Keratinocyte (primary cell): ENCODE measurements at regions not wholly inside any gene's neighbourhood (a gene's known extent, or its start where the extent isn't known, plus 50 kb on each side); places are given as distances from the start of the nearest gene placed in this dataset.

Source experiments
- DNase-seq: peaks from one replicate; pipeline ENCODE4 v3.0.0-alpha.2; 2011; ENCODE audit warnings: low read depth, missing footprints, low spot score
- FAIRE-seq: peaks from 2 replicates; lab custom pipeline; 2011; peaks lifted over from hg19 to GRCh38; lab: Jason Lieb, UNC
- H2AFZ ChIP-seq: 2 replicates; pipeline ENCODE4 v1.6.0; 2012; ENCODE audit warnings: low read length, control low read depth, inconsistent platforms; ENCODE audit not compliant: control insufficient read depth
- H3K27ac ChIP-seq: 2 replicates; pipeline ENCODE4 v1.5.1; 2011; ENCODE audit warnings: low read length; ENCODE audit not compliant: control insufficient read depth, insufficient read depth
- H3K27me3 ChIP-seq: 3 replicates; pipeline ENCODE4 v1.6.0; 2011; ENCODE audit warnings: low read length; ENCODE audit not compliant: control insufficient read depth, insufficient read depth; ENCODE audit errors: extremely low read depth
- H3K36me3 ChIP-seq, 2 experiments: 2 replicates in 1 of 2; 3 replicates in 1 of 2; pipeline ENCODE4 v1.5.1; 2011; ENCODE audit warnings: low read length in 2 of 2, mild to moderate bottlenecking in 1 of 2; ENCODE audit not compliant: control insufficient read depth in 2 of 2, insufficient read depth in 2 of 2; ENCODE audit errors: extremely low read depth in 1 of 2
- H3K4me1 ChIP-seq: 3 replicates; pipeline ENCODE4 v1.5.1; 2011; ENCODE audit warnings: low read length; ENCODE audit not compliant: control insufficient read depth, insufficient read depth; ENCODE audit errors: extremely low read depth
- H3K4me2 ChIP-seq: 3 replicates; pipeline ENCODE4 v1.6.0; 2011; ENCODE audit warnings: low read depth, low read length; ENCODE audit not compliant: control insufficient read depth, insufficient read depth; ENCODE audit errors: extremely low read depth
- H3K4me3 ChIP-seq, 3 experiments: fragments of 200-600 bp in 1 of 3; sonication (generic) in 1 of 3; 2 replicates in 2 of 3; 3 replicates in 1 of 3; pipeline ENCODE4 v1.5.1; 2011 to 2016; ENCODE audit warnings: low read length in 3 of 3, mild to moderate bottlenecking in 3 of 3, control low read depth in 2 of 3, inconsistent platforms in 1 of 3, low read depth in 1 of 3, mixed read lengths in 1 of 3, mixed run types in 1 of 3, moderate library complexity in 1 of 3; ENCODE audit not compliant: control insufficient read depth in 2 of 3, insufficient read depth in 2 of 3; ENCODE audit errors: extremely low read depth in 1 of 3
- H3K79me2 ChIP-seq: 2 replicates; pipeline ENCODE4 v1.6.0; 2012; ENCODE audit warnings: low read length; ENCODE audit not compliant: control insufficient read depth, insufficient read depth
- H3K9ac ChIP-seq: 3 replicates; pipeline ENCODE4 v1.6.0; 2011; ENCODE audit warnings: low read length; ENCODE audit not compliant: control insufficient read depth, insufficient read depth; ENCODE audit errors: extremely low read depth
- H3K9me1 ChIP-seq: 3 replicates; pipeline ENCODE4 v1.6.0; 2011; ENCODE audit warnings: low read length; ENCODE audit not compliant: control insufficient read depth, insufficient read depth; ENCODE audit errors: extremely low read depth
- H3K9me3 ChIP-seq: 2 replicates; pipeline ENCODE4 v1.5.1; 2012; ENCODE audit warnings: low read depth, low read length; ENCODE audit not compliant: control insufficient read depth
- H4K20me1 ChIP-seq: 3 replicates; pipeline ENCODE4 v1.6.0; 2011; ENCODE audit warnings: low read length; ENCODE audit not compliant: control insufficient read depth, insufficient read depth; ENCODE audit errors: extremely low read depth
- EZH2 ChIP-seq: IDR thresholded peaks from one replicate; pipeline ENCODE4 v1.6.1; 2012; ENCODE audit warnings: inconsistent platforms, mild to moderate bottlenecking, low read length, moderate library complexity
- dilution Hi-C: fragments of 300-500 bp; cut with MboI; formaldehyde crosslinking; loops from one replicate; pipeline ENCODE4 v1.7.0; 2020; ENCODE audit warnings: low sequenced_read_pairs; ENCODE audit not compliant: extremely low pct_ligation_motif_present
- TF ChIP-seq, protein P1 (sequence below), 3 experiments: IDR thresholded peaks in 1 of 3; conservative IDR thresholded peaks in 1 of 3; optimal IDR thresholded peaks in 1 of 3; 2 replicates in 2 of 3; 3 replicates in 1 of 3; pipeline versions ENCODE3 to v1.5.1; 2011; ENCODE audit warnings: low read length in 3 of 3, mild to moderate bottlenecking in 3 of 3, moderate library complexity in 2 of 3, control low read depth in 1 of 3, inconsistent platforms in 1 of 3; ENCODE audit not compliant: insufficient read depth in 2 of 3; ENCODE audit errors: extremely low read depth in 1 of 3

DNA sequence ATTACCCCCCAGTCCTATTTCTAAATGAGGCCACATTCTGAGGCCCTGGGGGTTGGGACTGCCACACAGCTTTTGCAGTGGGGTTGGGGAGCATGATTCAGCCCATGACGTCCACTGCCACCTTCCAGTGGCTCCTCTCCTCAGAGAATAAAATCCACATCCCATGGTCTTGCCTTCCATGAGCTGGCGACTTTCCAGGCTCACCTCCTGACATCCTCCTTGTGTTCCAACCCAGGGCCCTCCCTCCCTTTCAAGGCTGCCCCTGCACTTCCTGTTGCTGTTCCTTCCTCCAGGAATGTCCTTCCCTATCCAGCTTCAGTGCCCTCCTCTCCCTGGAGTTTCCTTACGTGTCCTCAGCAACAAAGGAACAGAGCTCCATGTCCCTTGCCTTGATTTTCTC, 187.3 kb upstream of the ID2 start:
- no peaks in the 10 kb centered on the region for H3K4me1 ChIP-seq
- no peaks in the 10 kb centered on the region for H3K36me3 ChIP-seq
- no peak overlapping the region for H3K27ac ChIP-seq
- no peaks in the 10 kb centered on the region for H3K9me3 ChIP-seq
- dilution Hi-C loops = no loop called here
- H3K4me3 ChIP-seq = no peak overlapping the region
- H4K20me1 ChIP-seq = no peaks in the 10 kb centered on the region
- H3K4me2 ChIP-seq = no peak overlapping the region
- no peaks in the 10 kb centered on the region for H3K79me2 ChIP-seq
- DNase-seq (no peak), FAIRE-seq (no peak)
- H3K9ac ChIP-seq = no peak overlapping the region
- no peak overlapping the region for H2AFZ ChIP-seq
- H3K27me3 ChIP-seq = no peaks in the 10 kb centered on the region
- no peaks in the 10 kb centered on the region for H3K9me1 ChIP-seq
- TF ChIP-seq EZH2 = no peak
- TF ChIP-seq, protein P1, sequence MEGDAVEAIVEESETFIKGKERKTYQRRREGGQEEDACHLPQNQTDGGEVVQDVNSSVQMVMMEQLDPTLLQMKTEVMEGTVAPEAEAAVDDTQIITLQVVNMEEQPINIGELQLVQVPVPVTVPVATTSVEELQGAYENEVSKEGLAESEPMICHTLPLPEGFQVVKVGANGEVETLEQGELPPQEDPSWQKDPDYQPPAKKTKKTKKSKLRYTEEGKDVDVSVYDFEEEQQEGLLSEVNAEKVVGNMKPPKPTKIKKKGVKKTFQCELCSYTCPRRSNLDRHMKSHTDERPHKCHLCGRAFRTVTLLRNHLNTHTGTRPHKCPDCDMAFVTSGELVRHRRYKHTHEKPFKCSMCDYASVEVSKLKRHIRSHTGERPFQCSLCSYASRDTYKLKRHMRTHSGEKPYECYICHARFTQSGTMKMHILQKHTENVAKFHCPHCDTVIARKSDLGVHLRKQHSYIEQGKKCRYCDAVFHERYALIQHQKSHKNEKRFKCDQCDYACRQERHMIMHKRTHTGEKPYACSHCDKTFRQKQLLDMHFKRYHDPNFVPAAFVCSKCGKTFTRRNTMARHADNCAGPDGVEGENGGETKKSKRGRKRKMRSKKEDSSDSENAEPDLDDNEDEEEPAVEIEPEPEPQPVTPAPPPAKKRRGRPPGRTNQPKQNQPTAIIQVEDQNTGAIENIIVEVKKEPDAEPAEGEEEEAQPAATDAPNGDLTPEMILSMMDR (optimal IDR thresholded peaks at IDR 0.05 in 1 of 3, IDR thresholded peaks at IDR 0.05 in 1 of 3, conservative IDR thresholded peaks at IDR 0.05 in 1 of 3; ENCODE audit: extremely low read depth in 1 of 3, insufficient read depth in 2 of 3, low read length in 3 of 3) = no peak

DNA sequence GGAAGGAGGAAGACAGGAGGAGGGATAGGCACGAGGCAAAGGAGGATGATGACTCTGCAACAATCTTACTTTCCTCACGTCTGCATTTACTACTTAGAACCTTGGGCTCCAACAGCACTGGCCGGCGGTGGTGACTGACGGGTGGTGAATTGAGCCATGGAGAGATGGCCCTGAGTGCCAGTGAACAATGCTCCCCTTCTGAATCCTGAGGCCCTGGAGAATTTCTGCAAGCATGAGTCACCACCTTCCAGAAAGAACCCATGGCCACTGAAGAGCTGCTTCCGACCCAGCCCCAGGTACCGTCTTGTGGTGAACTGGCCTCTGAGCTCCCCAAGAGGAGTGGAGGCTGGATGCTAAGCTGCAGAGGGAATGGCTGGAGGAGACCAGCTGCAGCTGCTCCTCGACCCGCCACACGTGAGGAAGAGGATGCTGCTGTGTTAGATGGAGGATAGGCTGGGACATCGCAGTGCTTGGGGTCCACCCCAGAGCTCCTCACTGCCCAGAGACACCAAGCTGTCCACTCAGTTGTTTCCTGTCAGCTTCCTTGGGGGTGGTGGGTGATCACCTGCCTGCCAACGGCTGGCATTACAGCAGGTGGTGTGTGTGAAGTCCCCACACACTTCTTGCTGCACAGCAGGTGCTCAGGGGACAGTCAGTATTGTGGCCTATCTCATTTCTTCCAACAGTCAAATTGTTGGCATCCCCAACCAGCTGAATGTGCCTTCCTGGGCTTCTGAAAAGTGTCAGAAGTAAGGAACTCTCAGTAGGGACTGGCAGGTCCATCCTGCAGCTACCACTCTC, 186.5 kb upstream of the ID2 start:
- H3K4me3 ChIP-seq = no peak overlapping the region
- TF ChIP-seq, protein P1 (optimal IDR thresholded peaks at IDR 0.05 in 1 of 3, IDR thresholded peaks at IDR 0.05 in 1 of 3, conservative IDR thresholded peaks at IDR 0.05 in 1 of 3; ENCODE audit: extremely low read depth in 1 of 3, insufficient read depth in 2 of 3, low read length in 3 of 3) = no peak
- H3K9ac ChIP-seq = no peak overlapping the region
- no peak overlapping the region for H3K4me2 ChIP-seq
- FAIRE-seq (no peak), DNase-seq (no peak)
- no peaks in the 10 kb centered on the region for H3K36me3 ChIP-seq
- H3K9me1 ChIP-seq = no peaks in the 10 kb centered on the region
- no peak overlapping the region for H2AFZ ChIP-seq
- no peaks in the 10 kb centered on the region for H3K4me1 ChIP-seq
- no peaks in the 10 kb centered on the region for H3K9me3 ChIP-seq
- no peak overlapping the region for H3K27ac ChIP-seq
- H3K27me3 ChIP-seq = no peaks in the 10 kb centered on the region
- dilution Hi-C loops = no loop called here
- no peaks in the 10 kb centered on the region for H4K20me1 ChIP-seq
- no peaks in the 10 kb centered on the region for H3K79me2 ChIP-seq
